Naive thymus-derived CD4-positive, alpha-beta T cell (primary cell): ENCODE measurements at regions not wholly inside any gene's neighbourhood (a gene's known extent, or its start where the extent isn't known, plus 50 kb on each side); places are given as distances from the start of the nearest gene placed in this dataset.
"Not testable (repeated sequence)": the region's sequence is repeated elsewhere in the genome, so short reads cannot be mapped to it uniquely, and the experiment has no call there.

Experiments used
- ATAC-seq: fragments of 150-1000 bp; cut with Tn5 transposase; 2 replicates; pipeline ENCODE4 v1.10.0; 2021; ENCODE audit warnings: mild to moderate bottlenecking, moderate library complexity
- CTCF ChIA-PET: fragments of 350-600 bp; sonication (Branson Sonifier 250); formaldehyde crosslinking; loops from one replicate; lab custom pipeline; 2021; ENCODE audit warnings: antibody characterized with exemption; lab: Charles Lee
- POLR2A ChIA-PET: fragments of 350-600 bp; sonication (Branson Sonifier 250); formaldehyde crosslinking; loops from one replicate; lab custom pipeline; 2021; ENCODE audit warnings: antibody characterized with exemption, inconsistent platforms; lab: Charles Lee
- DNase-seq, 9 donors: peaks; one replicate each; pipeline versions ENCODE4 v3.0.0 to v3.0.0-alpha.2; 2020 to 2022; ENCODE audit warnings: mixed read lengths in 1 of 9
- H3K27ac ChIP-seq: one replicate; pipeline ENCODE4 v1.7.0; 2013; ENCODE audit warnings: mild to moderate bottlenecking, low read depth, low read length, moderate library complexity
- H3K27me3 ChIP-seq, 2 donors: one replicate each; pipeline ENCODE4 v1.7.0; 2013; ENCODE audit warnings: low read length in 2 of 2, mild to moderate bottlenecking in 2 of 2, moderate library complexity in 2 of 2; ENCODE audit not compliant: control insufficient read depth in 2 of 2, insufficient read depth in 2 of 2
- H3K36me3 ChIP-seq, 3 experiments: 1 replicate in 2 of 3; 2 replicates in 1 of 3; pipeline ENCODE4 v1.7.0; 2013; ENCODE audit warnings: low read length in 3 of 3, mild to moderate bottlenecking in 3 of 3, moderate library complexity in 1 of 3; ENCODE audit not compliant: insufficient read depth in 3 of 3, control insufficient read depth in 2 of 3
- H3K4me1 ChIP-seq, 2 donors: one replicate each; pipeline ENCODE4 v1.7.0; 2013; ENCODE audit warnings: low read length in 2 of 2, mild to moderate bottlenecking in 2 of 2, moderate library complexity in 1 of 2; ENCODE audit not compliant: control insufficient read depth in 2 of 2, insufficient read depth in 2 of 2
- H3K4me3 ChIP-seq: 2 replicates; pipeline ENCODE4 v1.7.0; 2013; ENCODE audit warnings: mild to moderate bottlenecking, low read length
- H3K9me3 ChIP-seq, 3 experiments: 1 replicate in 2 of 3; 2 replicates in 1 of 3; pipeline ENCODE4 v1.7.0; 2013; ENCODE audit warnings: low read length in 3 of 3; ENCODE audit not compliant: control insufficient read depth in 2 of 3
- H3K27ac Mint-ChIP-seq, 9 donors: one replicate each; pipeline ENCODE4 v1.8.0; 2020 to 2022; ENCODE audit warnings: mixed read lengths in 9 of 9, mild to moderate bottlenecking in 8 of 9, moderate library complexity in 5 of 9, inconsistent platforms in 2 of 9
- H3K27me3 Mint-ChIP-seq, 5 donors: one replicate each; pipeline ENCODE4 v1.8.0; 2021 to 2022; ENCODE audit warnings: mixed read lengths in 5 of 5, mild to moderate bottlenecking in 1 of 5
- H3K36me3 Mint-ChIP-seq, 5 donors: one replicate each; pipeline ENCODE4 v1.8.0; 2020 to 2022; ENCODE audit warnings: mixed read lengths in 5 of 5, mild to moderate bottlenecking in 3 of 5, inconsistent platforms in 1 of 5
- H3K4me1 Mint-ChIP-seq, 7 donors: one replicate each; pipeline ENCODE4 v1.8.0; 2020 to 2022; ENCODE audit warnings: mixed read lengths in 7 of 7, mild to moderate bottlenecking in 3 of 7, inconsistent platforms in 1 of 7
- H3K4me3 Mint-ChIP-seq, 10 donors: one replicate each; pipeline ENCODE4 v1.8.0; 2020 to 2022; ENCODE audit warnings: mild to moderate bottlenecking in 10 of 10, mixed read lengths in 10 of 10, moderate library complexity in 6 of 10, inconsistent platforms in 2 of 10
- H3K9me3 Mint-ChIP-seq, 11 donors: one replicate each; pipeline ENCODE4 v1.8.0; 2020 to 2022; ENCODE audit warnings: mixed read lengths in 11 of 11, mild to moderate bottlenecking in 4 of 11, inconsistent platforms in 1 of 11, moderate library complexity in 1 of 11
- intact Hi-C, 2 donors: fragments of 100-400 bp; cut with micrococcal nuclease; formaldehyde crosslinking; loops; one replicate each; pipeline ENCODE4 v1.15.1; 2023

GRCh38 chrX:131693359-131693758 is 149.5 kb downstream of the OR13H1 start:
- ChIA-PET POLR2A (no interaction called here), CTCF (no interaction called here)
- intact Hi-C loops, result no loop called here
- Histone ChIP-seq H3K4me1 (no peaks in the 10 kb centered on the region), H3K36me3 (no peaks in the 10 kb centered on the region), H3K27ac (no peak overlapping the region), H3K9me3 (no peaks in the 10 kb centered on the region), H3K27me3 (no peaks in the 10 kb centered on the region), H3K4me3 (no peak overlapping the region)
- H3K4me1 Mint-ChIP-seq, result no peaks in the 10 kb centered on the region
- no peak overlapping the region for H3K27ac Mint-ChIP-seq
- peaks cover 0 to 1% (median 0%) of the 10 kb centered on the region in 11 donors for H3K9me3 Mint-ChIP-seq
- H3K4me3 Mint-ChIP-seq, result no peak overlapping the region
- no peaks in the 10 kb centered on the region for H3K27me3 Mint-ChIP-seq
- DNase-seq (no peak), ATAC-seq (no peak)
- peaks cover 0 to 11% (median 0%) of the 10 kb centered on the region in 5 donors for H3K36me3 Mint-ChIP-seq

GRCh38 chrX:131696989-131697388 is 153.1 kb downstream of the OR13H1 start:
- H3K27me3 ChIP-seq, H3K9me3 Mint-ChIP-seq, ATAC-seq, intact Hi-C loops, H3K4me3 ChIP-seq, DNase-seq, H3K27me3 Mint-ChIP-seq, CTCF ChIA-PET, H3K36me3 ChIP-seq, H3K27ac ChIP-seq, H3K4me1 ChIP-seq, H3K4me1 Mint-ChIP-seq, H3K27ac Mint-ChIP-seq, H3K36me3 Mint-ChIP-seq, H3K4me3 Mint-ChIP-seq, H3K9me3 ChIP-seq, POLR2A ChIA-PET: not testable (repeated sequence)

DNA sequence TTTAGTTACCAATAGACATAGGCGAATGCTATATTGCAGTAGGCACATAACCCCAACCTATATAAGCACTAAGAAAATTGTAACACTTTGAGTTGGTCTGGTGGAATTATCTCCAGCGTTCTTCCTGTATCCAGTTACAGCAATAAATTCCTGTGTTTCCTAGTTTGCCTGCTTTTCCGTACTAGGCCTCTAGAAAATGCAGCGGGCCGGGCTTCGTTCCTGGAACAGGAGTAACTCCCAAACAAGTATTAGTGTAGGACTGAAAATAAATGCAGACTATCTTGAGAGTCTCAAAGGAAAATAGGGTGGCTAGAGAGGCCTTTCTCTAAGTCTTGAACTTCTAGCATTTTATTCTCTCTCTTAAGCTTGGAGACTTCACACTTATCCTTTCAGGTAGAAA is 159.8 kb downstream of the OR13H1 start:
- POLR2A ChIA-PET, result no interaction called here
- H3K4me3 ChIP-seq, result no peak overlapping the region
- CTCF ChIA-PET, result no interaction called here

DNA sequence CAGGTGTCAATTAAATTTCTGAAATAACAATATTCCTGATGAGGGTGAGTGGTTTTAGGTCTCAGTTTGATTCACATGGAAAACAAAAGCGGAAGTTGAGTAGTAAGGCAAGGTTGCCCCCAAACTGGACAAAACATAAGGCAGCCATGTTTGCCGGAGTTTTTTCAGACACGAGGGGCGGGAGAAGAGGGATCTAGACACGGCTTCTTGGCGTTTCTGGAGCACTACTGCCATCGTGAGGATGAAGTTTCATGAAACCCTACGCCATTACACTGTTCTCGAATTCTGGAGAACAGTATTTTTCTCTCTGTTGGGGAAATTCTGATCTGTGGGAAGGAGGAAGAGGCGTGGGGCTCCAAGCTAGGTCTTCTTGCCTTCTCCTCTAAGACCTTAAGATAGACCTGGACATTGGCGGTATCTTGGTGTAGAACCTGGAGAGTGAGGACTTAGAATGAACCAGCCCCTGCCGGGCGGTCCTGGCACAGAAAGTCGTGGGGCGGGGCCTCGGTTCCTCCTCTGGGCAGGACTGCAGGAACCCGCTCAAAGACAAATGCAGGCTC is 160.3 kb downstream of the OR13H1 start:
- Mint-ChIP-seq H3K27me3 (no peaks in the 10 kb centered on the region), H3K4me1 (peaks cover 0 to 6% (median 0%) of the 10 kb centered on the region in 7 donors), H3K9me3 (peaks cover 0 to 1% (median 0%) of the 10 kb centered on the region in 11 donors), H3K36me3 (peaks cover 0 to 8% (median 2%) of the 10 kb centered on the region in 5 donors), H3K4me3 (peak overlapping the region in 5 of 10 donors; percentile 93 to 99 (median 96)), H3K27ac (peak overlapping the region in 4 of 9 donors; percentile 90 to 96 (median 92))
- ChIA-PET POLR2A (no interaction called here), CTCF (interaction anchor here (0.6 kb wide), 1 partner anchor 108 kb away, joined by 3 read pairs; no protein-coding TSS in a partner anchor)
- ATAC-seq (no peak), DNase-seq (peak in 5 of 9 donors; percentile 82 to 91 (median 88))
- H3K27ac ChIP-seq, result peak overlapping the region; percentile 63
- intact Hi-C loops, result no loop called here
- H3K4me3 ChIP-seq, result no peak overlapping the region
- H3K4me1 ChIP-seq, result no peaks in the 10 kb centered on the region
- H3K36me3 ChIP-seq, result no peaks in the 10 kb centered on the region
- no peaks in the 10 kb centered on the region for H3K9me3 ChIP-seq
- H3K27me3 ChIP-seq, result no peaks in the 10 kb centered on the region

More for the DNA sequence above, 159.8 kb downstream of the OR13H1 start:
- Histone ChIP-seq H3K9me3 (no peaks in the 10 kb centered on the region), H3K27me3 (no peaks in the 10 kb centered on the region), H3K36me3 (no peaks in the 10 kb centered on the region), H3K27ac (no peak overlapping the region), H3K4me1 (no peaks in the 10 kb centered on the region)
- peak overlapping the region in 5 of 10 donors; percentile 93 to 99 (median 96) for H3K4me3 Mint-ChIP-seq
- intact Hi-C loops, result no loop called here
- H3K36me3 Mint-ChIP-seq, result peaks cover 0 to 8% (median 2%) of the 10 kb centered on the region in 5 donors
- peak in 1 of 9 donors; percentile 8 for DNase-seq
- H3K27ac Mint-ChIP-seq, result peak overlapping the region in 3 of 9 donors; percentile 91 to 96 (median 94)
- H3K4me1 Mint-ChIP-seq, result peaks cover 0 to 6% (median 0%) of the 10 kb centered on the region in 7 donors
- no peaks in the 10 kb centered on the region for H3K27me3 Mint-ChIP-seq
- H3K9me3 Mint-ChIP-seq, result peaks cover 0 to 1% (median 0%) of the 10 kb centered on the region in 11 donors
- ATAC-seq, result no peak

DNA sequence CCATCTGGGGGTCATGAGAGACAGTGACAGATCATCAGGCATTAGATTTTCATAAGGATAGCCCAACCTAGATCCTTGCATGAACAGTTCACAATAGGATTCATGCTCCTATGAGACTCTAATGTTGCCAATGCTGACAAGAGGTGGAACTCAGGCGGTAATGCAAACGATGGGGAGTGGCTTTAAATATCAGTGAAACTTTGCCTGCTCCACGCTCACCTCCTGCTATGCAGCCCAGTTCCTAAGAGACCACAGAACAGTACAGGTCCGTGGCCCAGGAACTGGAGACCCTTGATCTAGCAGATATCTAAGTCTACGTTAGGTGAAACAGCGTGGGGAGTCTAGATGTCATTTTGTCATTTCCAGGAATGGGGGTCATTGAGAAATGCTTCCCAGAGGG is 165.7 kb downstream of the OR13H1 start:
- no peaks in the 10 kb centered on the region for H3K27me3 Mint-ChIP-seq
- ChIA-PET POLR2A (no interaction called here), CTCF (no interaction called here)
- no peaks in the 10 kb centered on the region for H3K36me3 ChIP-seq
- no peak overlapping the region for H3K4me3 ChIP-seq
- H3K4me1 ChIP-seq, result no peaks in the 10 kb centered on the region
- peak overlapping the region in 1 of 9 donors; percentile 62 for H3K27ac Mint-ChIP-seq
- peaks cover 0 to 11% (median 6%) of the 10 kb centered on the region in 5 donors for H3K36me3 Mint-ChIP-seq
- H3K9me3 ChIP-seq, result no peaks in the 10 kb centered on the region
- no peak overlapping the region for H3K4me3 Mint-ChIP-seq
- no peak for ATAC-seq
- H3K27ac ChIP-seq, result no peak overlapping the region
- H3K4me1 Mint-ChIP-seq, result peaks cover 0 to 14% (median 0%) of the 10 kb centered on the region in 7 donors
- no peaks in the 10 kb centered on the region for H3K27me3 ChIP-seq
- no peak for DNase-seq
- H3K9me3 Mint-ChIP-seq, result peaks cover 0 to 2% (median 0%) of the 10 kb centered on the region in 11 donors
- intact Hi-C loops, result no loop called here

GRCh38 chrX:131711478-131711867 is 167.6 kb downstream of the OR13H1 start:
- H3K36me3 ChIP-seq, result no peaks in the 10 kb centered on the region
- intact Hi-C loops, result no loop called here
- no peak for DNase-seq
- no peak overlapping the region for H3K4me3 ChIP-seq
- no peaks in the 10 kb centered on the region for H3K9me3 ChIP-seq
- H3K27me3 Mint-ChIP-seq, result no peaks in the 10 kb centered on the region
- H3K4me1 Mint-ChIP-seq, result peaks cover 0 to 8% (median 0%) of the 10 kb centered on the region in 7 donors
- H3K36me3 Mint-ChIP-seq, result peaks cover 0 to 11% (median 0%) of the 10 kb centered on the region in 5 donors
- POLR2A ChIA-PET, result no interaction called here
- CTCF ChIA-PET, result no interaction called here
- H3K27ac ChIP-seq, result no peak overlapping the region
- H3K4me3 Mint-ChIP-seq, result peak overlapping the region in 5 of 10 donors; percentile 72 to 87 (median 84)
- no peaks in the 10 kb centered on the region for H3K27me3 ChIP-seq
- peaks cover 0 to 3% (median 0%) of the 10 kb centered on the region in 11 donors for H3K9me3 Mint-ChIP-seq
- ATAC-seq, result no peak
- peak overlapping the region in 1 of 9 donors; percentile 57 for H3K27ac Mint-ChIP-seq
- no peaks in the 10 kb centered on the region for H3K4me1 ChIP-seq

- Mint-ChIP-seq H3K4me3 (no peak overlapping the region), H3K9me3 (peaks cover 0 to 19% (median 4%) of the 10 kb centered on the region in 11 donors), H3K36me3 (peaks cover 0 to 16% (median 10%) of the 10 kb centered on the region in 5 donors), H3K27ac (no peak overlapping the region), H3K27me3 (no peaks in the 10 kb centered on the region), H3K4me1 (peaks cover 0 to 14% (median 0%) of the 10 kb centered on the region in 7 donors)
- H3K9me3 ChIP-seq, result no peaks in the 10 kb centered on the region
- no peaks in the 10 kb centered on the region for H3K36me3 ChIP-seq
- ATAC-seq (no peak), DNase-seq (no peak)
- CTCF ChIA-PET, result no interaction called here
- H3K4me3 ChIP-seq, result no peak overlapping the region
- POLR2A ChIA-PET, result no interaction called here
- H3K27me3 ChIP-seq, result no peaks in the 10 kb centered on the region
- H3K4me1 ChIP-seq, result no peaks in the 10 kb centered on the region
- no peak overlapping the region for H3K27ac ChIP-seq
- intact Hi-C loops, result no loop called here
Measured at GRCh38 chrX:131723646-131724045, 179.8 kb downstream of the OR13H1 start.
